Neural cell (in vitro differentiated cells): ENCODE measurements at regions not wholly inside any gene's neighbourhood (a gene's known extent, or its start where the extent isn't known, plus 50 kb on each side); places are given as distances from the start of the nearest gene placed in this dataset.

Experiments used
- H2AFZ ChIP-seq: fragments of 200-600, 300-800 bp; sonication (generic), shearing (Covaris generic); 2 replicates; pipeline ENCODE4 v1.6.0; 2014; ENCODE audit warnings: low read depth, mild to moderate bottlenecking, antibody characterized with exemption, low read length, moderate library complexity
- H3F3A ChIP-seq: fragments of 200-600 bp; shearing (Covaris generic); 2 replicates; pipeline ENCODE4 v1.6.1; 2016; ENCODE audit warnings: mild to moderate bottlenecking, moderate library complexity, mixed read lengths, antibody characterized with exemption, low read length; ENCODE audit not compliant: insufficient read depth, poor library complexity, severe bottlenecking
- H3K27ac ChIP-seq: fragments of 200-600, 300-800 bp; sonication (generic), shearing (Covaris generic); 2 replicates; pipeline ENCODE4 v1.5.1; 2014; ENCODE audit warnings: mild to moderate bottlenecking, low read length, moderate library complexity
- H3K27me3 ChIP-seq: fragments of 300-800, 200-600 bp; sonication (generic), shearing (Covaris generic); 2 replicates; pipeline ENCODE4 v1.6.0; 2014; ENCODE audit warnings: mild to moderate bottlenecking, low read depth, low read length, moderate library complexity; ENCODE audit not compliant: insufficient read depth
- H3K36me3 ChIP-seq: fragments of 300-800, 200-600 bp; sonication (generic), shearing (Covaris generic); 2 replicates; pipeline ENCODE4 v1.5.1; 2014; ENCODE audit warnings: mild to moderate bottlenecking, antibody characterized with exemption, low read length, moderate library complexity; ENCODE audit not compliant: insufficient read depth
- H3K4me2 ChIP-seq: fragments of 300-800, 200-600 bp; sonication (generic), shearing (Covaris generic); 2 replicates; pipeline ENCODE4 v1.6.0; 2014; ENCODE audit warnings: mild to moderate bottlenecking, low read length
- H3K4me3 ChIP-seq: fragments of 300-800, 200-600 bp; sonication (generic), shearing (Covaris generic); 2 replicates; pipeline ENCODE4 v1.5.1; 2014; ENCODE audit warnings: mild to moderate bottlenecking, low read length, moderate library complexity
- H3K79me2 ChIP-seq: fragments of 200-600 bp; shearing (Covaris generic); replicated peaks from 2 replicates; pipeline ENCODE4 v1.6.0; 2014; ENCODE audit warnings: mild to moderate bottlenecking, low read length, moderate library complexity; ENCODE audit not compliant: insufficient read depth
- H3K9ac ChIP-seq: fragments of 300-800, 200-600 bp; sonication (generic), shearing (Covaris generic); 2 replicates; pipeline ENCODE4 v1.6.1; 2016; ENCODE audit warnings: mild to moderate bottlenecking, low read length, mixed read lengths
- H3K9me2 ChIP-seq: fragments of 200-600 bp; shearing (Covaris generic); 2 replicates; pipeline ENCODE4 v1.6.1; 2016; ENCODE audit warnings: mild to moderate bottlenecking, low read length, mixed read lengths; ENCODE audit not compliant: insufficient read depth
- H3K9me3 ChIP-seq: fragments of 200-600, 300-800 bp; sonication (generic), shearing (Covaris generic); 2 replicates; pipeline ENCODE4 v1.6.1; 2016; ENCODE audit warnings: mild to moderate bottlenecking, mixed run types, low read length, moderate library complexity, mixed read lengths
- H4K20me1 ChIP-seq: fragments of 200-600 bp; shearing (Covaris generic); 2 replicates; pipeline ENCODE4 v1.6.1; 2016; ENCODE audit warnings: mild to moderate bottlenecking, mixed run types; ENCODE audit not compliant: insufficient read depth
- EP300 ChIP-seq: fragments of 450-650 bp; conservative IDR thresholded peaks from 2 replicates; pipeline ENCODE4 v1.6.1; 2014; ENCODE audit warnings: antibody characterized with exemption, mild to moderate bottlenecking, moderate library complexity; ENCODE audit not compliant: poor library complexity, severe bottlenecking
- EZH2 ChIP-seq: fragments of 200-600, 300-800 bp; shearing (Covaris generic), sonication (generic); IDR thresholded peaks from 2 replicates; pipeline ENCODE4 v1.6.1; 2014; ENCODE audit warnings: antibody characterized with exemption, low read length, borderline replicate concordance, mild to moderate bottlenecking; ENCODE audit not compliant: insufficient read depth, poor library complexity, severe bottlenecking
- MXI1 ChIP-seq: fragments of 450-650 bp; conservative IDR thresholded peaks from 2 replicates; pipeline ENCODE4 v1.6.1; 2014; ENCODE audit warnings: antibody characterized with exemption, mild to moderate bottlenecking; ENCODE audit not compliant: poor library complexity, severe bottlenecking
- POLR2AphosphoS5 ChIP-seq: IDR thresholded peaks from 2 replicates; pipeline ENCODE4 v1.6.1; 2012
- RAD21 ChIP-seq: fragments of 450-650 bp; conservative IDR thresholded peaks from 2 replicates; pipeline ENCODE4 v1.6.1; 2014; ENCODE audit warnings: antibody characterized with exemption, mild to moderate bottlenecking, moderate library complexity
- SMC3 ChIP-seq: fragments of 450-650 bp; conservative IDR thresholded peaks from 2 replicates; pipeline ENCODE4 v1.6.1; 2014; ENCODE audit warnings: antibody characterized with exemption, mild to moderate bottlenecking, moderate library complexity; ENCODE audit not compliant: poor library complexity
- TAF1 ChIP-seq: IDR thresholded peaks from 2 replicates; pipeline ENCODE4 v1.6.1; 2012; ENCODE audit warnings: low read depth
- TF ChIP-seq, protein P1 (sequence below): IDR thresholded peaks from 2 replicates; pipeline ENCODE4 v1.6.1; 2012; ENCODE audit warnings: borderline replicate concordance
- TF ChIP-seq, protein P2 (sequence below): fragments of 450-650 bp; IDR thresholded peaks from 2 replicates; pipeline ENCODE4 v1.5.1; 2014; ENCODE audit warnings: antibody characterized with exemption, mild to moderate bottlenecking, moderate library complexity; ENCODE audit not compliant: poor library complexity, severe bottlenecking

DNA sequence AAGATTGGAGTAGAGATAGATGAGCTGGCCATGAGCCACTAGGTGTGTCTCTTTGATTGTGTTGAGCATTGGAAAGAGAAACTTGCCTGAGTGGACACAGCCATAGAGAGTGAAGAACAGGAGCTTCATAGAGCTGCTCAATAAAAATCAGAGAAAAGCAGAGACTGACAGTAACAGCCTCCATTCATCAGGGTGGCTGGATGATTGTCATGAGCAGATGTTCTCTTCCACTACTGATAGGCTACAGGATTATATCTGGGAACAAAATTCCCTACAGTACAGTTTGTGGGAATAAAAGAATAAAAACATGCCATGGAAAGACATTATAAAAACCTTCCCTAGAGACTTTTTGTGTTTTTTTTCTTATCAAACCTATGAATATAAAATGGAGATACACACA lies 404.8 kb upstream of the ACVR2A start:
- no peak overlapping the region for H3K4me3 ChIP-seq
- H3F3A ChIP-seq: no peaks in the 10 kb centered on the region
- H3K4me2 ChIP-seq: no peak overlapping the region
- no peak overlapping the region for H3K9ac ChIP-seq
- no peak overlapping the region for H2AFZ ChIP-seq
- TF ChIP-seq, protein P1, sequence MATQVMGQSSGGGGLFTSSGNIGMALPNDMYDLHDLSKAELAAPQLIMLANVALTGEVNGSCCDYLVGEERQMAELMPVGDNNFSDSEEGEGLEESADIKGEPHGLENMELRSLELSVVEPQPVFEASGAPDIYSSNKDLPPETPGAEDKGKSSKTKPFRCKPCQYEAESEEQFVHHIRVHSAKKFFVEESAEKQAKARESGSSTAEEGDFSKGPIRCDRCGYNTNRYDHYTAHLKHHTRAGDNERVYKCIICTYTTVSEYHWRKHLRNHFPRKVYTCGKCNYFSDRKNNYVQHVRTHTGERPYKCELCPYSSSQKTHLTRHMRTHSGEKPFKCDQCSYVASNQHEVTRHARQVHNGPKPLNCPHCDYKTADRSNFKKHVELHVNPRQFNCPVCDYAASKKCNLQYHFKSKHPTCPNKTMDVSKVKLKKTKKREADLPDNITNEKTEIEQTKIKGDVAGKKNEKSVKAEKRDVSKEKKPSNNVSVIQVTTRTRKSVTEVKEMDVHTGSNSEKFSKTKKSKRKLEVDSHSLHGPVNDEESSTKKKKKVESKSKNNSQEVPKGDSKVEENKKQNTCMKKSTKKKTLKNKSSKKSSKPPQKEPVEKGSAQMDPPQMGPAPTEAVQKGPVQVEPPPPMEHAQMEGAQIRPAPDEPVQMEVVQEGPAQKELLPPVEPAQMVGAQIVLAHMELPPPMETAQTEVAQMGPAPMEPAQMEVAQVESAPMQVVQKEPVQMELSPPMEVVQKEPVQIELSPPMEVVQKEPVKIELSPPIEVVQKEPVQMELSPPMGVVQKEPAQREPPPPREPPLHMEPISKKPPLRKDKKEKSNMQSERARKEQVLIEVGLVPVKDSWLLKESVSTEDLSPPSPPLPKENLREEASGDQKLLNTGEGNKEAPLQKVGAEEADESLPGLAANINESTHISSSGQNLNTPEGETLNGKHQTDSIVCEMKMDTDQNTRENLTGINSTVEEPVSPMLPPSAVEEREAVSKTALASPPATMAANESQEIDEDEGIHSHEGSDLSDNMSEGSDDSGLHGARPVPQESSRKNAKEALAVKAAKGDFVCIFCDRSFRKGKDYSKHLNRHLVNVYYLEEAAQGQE: no peak
- no peak for TF ChIP-seq SMC3
- no peak for TF ChIP-seq EP300
- TF ChIP-seq POLR2AphosphoS5: no peak
- TF ChIP-seq, protein P2, sequence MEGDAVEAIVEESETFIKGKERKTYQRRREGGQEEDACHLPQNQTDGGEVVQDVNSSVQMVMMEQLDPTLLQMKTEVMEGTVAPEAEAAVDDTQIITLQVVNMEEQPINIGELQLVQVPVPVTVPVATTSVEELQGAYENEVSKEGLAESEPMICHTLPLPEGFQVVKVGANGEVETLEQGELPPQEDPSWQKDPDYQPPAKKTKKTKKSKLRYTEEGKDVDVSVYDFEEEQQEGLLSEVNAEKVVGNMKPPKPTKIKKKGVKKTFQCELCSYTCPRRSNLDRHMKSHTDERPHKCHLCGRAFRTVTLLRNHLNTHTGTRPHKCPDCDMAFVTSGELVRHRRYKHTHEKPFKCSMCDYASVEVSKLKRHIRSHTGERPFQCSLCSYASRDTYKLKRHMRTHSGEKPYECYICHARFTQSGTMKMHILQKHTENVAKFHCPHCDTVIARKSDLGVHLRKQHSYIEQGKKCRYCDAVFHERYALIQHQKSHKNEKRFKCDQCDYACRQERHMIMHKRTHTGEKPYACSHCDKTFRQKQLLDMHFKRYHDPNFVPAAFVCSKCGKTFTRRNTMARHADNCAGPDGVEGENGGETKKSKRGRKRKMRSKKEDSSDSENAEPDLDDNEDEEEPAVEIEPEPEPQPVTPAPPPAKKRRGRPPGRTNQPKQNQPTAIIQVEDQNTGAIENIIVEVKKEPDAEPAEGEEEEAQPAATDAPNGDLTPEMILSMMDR: no peak
- no peak for TF ChIP-seq RAD21
- TF ChIP-seq TAF1: no peak
- no peaks in the 10 kb centered on the region for H3K9me2 ChIP-seq
- no peaks in the 10 kb centered on the region for H3K9me3 ChIP-seq
- H4K20me1 ChIP-seq: no peaks in the 10 kb centered on the region
- no peaks in the 10 kb centered on the region for H3K27me3 ChIP-seq
- H3K36me3 ChIP-seq: no peaks in the 10 kb centered on the region
- no peaks in the 10 kb centered on the region for H3K79me2 ChIP-seq
- no peak overlapping the region for H3K27ac ChIP-seq

DNA sequence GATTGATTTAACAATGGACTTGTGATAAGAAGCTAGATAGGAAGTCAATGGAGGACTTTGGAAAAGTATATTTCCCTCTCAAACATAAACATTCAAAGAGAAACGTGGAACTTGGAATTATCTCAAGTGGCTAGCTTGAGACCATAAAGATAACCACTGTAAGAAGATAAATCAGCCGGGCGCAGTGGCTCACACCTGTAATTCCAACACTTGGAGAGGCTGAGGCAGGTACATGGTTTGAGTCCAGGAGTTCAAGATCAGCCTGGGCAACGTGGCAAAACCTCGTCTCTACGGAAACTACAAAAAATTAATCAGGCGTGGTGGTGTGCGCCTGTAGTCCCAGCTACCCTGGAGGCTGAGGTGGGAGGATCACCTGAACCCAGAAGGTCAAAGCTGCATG lies 405.9 kb upstream of the ACVR2A start:
- TF ChIP-seq, protein P1: no peak
- TF ChIP-seq POLR2AphosphoS5 (no peak), SMC3 (no peak), TAF1 (no peak), EP300 (no peak), RAD21 (no peak), EZH2 (no peak), MXI1 (no peak)
- TF ChIP-seq, protein P2: no peak
- Histone ChIP-seq H4K20me1 (no peaks in the 10 kb centered on the region), H3K4me2 (no peak overlapping the region), H3K4me3 (no peak overlapping the region), H3F3A (no peaks in the 10 kb centered on the region), H3K27ac (no peak overlapping the region), H3K79me2 (no peaks in the 10 kb centered on the region), H3K27me3 (no peaks in the 10 kb centered on the region), H3K9ac (no peak overlapping the region), H3K36me3 (no peaks in the 10 kb centered on the region), H3K9me2 (no peaks in the 10 kb centered on the region), H2AFZ (no peak overlapping the region), H3K9me3 (no peaks in the 10 kb centered on the region)
